PFSK-1 (cell line): ENCODE measurements at regions not wholly inside any gene's neighbourhood (a gene's known extent, or its start where the extent isn't known, plus 50 kb on each side); places are given as distances from the start of the nearest gene placed in this dataset.

Experiments
- POLR2AphosphoS5 ChIP-seq: IDR thresholded peaks from 2 replicates; pipeline ENCODE4 v1.6.1; 2012; ENCODE audit warnings: low read depth, mild to moderate bottlenecking, control low read depth, low read length, moderate library complexity
- REST ChIP-seq, 2 experiments: IDR thresholded peaks; 2 replicates each; pipeline versions ENCODE4 v1.6.1 to v1.8.0; 2011 to 2012; ENCODE audit warnings: low read depth in 2 of 2, low read length in 2 of 2, control low read depth in 1 of 2, inconsistent platforms in 1 of 2, mild to moderate bottlenecking in 1 of 2, moderate library complexity in 1 of 2; ENCODE audit not compliant: insufficient read depth in 1 of 2
- SIN3A ChIP-seq: IDR thresholded peaks from 2 replicates; pipeline ENCODE4 v1.6.1; 2012; ENCODE audit warnings: mild to moderate bottlenecking, low read length, moderate library complexity, borderline replicate concordance; ENCODE audit not compliant: insufficient read depth
- TAF1 ChIP-seq: IDR thresholded peaks from 2 replicates; pipeline ENCODE4 v1.6.1; 2012; ENCODE audit warnings: low read length, control low read depth, borderline replicate concordance; ENCODE audit not compliant: insufficient read depth

- TF ChIP-seq POLR2AphosphoS5 (no peak), SIN3A (no peak), REST (IDR thresholded peaks at IDR 0.05; ENCODE audit: insufficient read depth in 1 of 2, low read depth in 2 of 2, low read length in 2 of 2) (no peak), TAF1 (no peak)
Measured at GRCh38 chr5:126031989-126032716, 391.1 kb upstream of the GRAMD2B start.
